HepG2 (cell line): ENCODE measurements at regions not wholly inside any gene's neighbourhood (a gene's known extent, or its start where the extent isn't known, plus 50 kb on each side); places are given as distances from the start of the nearest gene placed in this dataset.

Experiments used
- CBX2 ChIP-seq, 2 experiments: fragments of 200-600 bp in 1 of 2; sonication (generic); formaldehyde crosslinking in 1 of 2; IDR thresholded peaks; 2 replicates each; pipeline versions ENCODE4 v1.7.0 to v1.8.1; 2018 to 2022; ENCODE audit warnings: low read depth in 2 of 2, low read length in 1 of 2, mild to moderate bottlenecking in 1 of 2, missing genetic modification reagents in 1 of 2
- CHD2 ChIP-seq: IDR thresholded peaks from 2 replicates; pipeline ENCODE4 v1.6.1; 2011; ENCODE audit warnings: low read depth, low read length, improper control_type of control experiment
- HNF1A ChIP-seq, 2 experiments: sonication (generic) in 1 of 2; formaldehyde crosslinking in 1 of 2; IDR thresholded peaks; 2 replicates each; pipeline versions ENCODE4 v1.4.0 to v1.6.1; 2016 to 2020; ENCODE audit warnings: borderline replicate concordance in 1 of 2, low read depth in 1 of 2, mild to moderate bottlenecking in 1 of 2, missing genetic modification reagents in 1 of 2
- MTF1 ChIP-seq: sonication (generic); formaldehyde crosslinking; IDR thresholded peaks from 2 replicates; pipeline ENCODE4 v1.5.0; 2020; ENCODE audit warnings: missing genetic modification reagents
- PHF8 ChIP-seq: sonication (generic); formaldehyde crosslinking; IDR thresholded peaks from 2 replicates; pipeline ENCODE4 v1.5.0; 2020; ENCODE audit warnings: missing genetic modification reagents
- SAP130 ChIP-seq: IDR thresholded peaks from 2 replicates; pipeline ENCODE4 v1.6.1; 2016; ENCODE audit warnings: low read depth
- THAP9 ChIP-seq: sonication (generic); formaldehyde crosslinking; IDR thresholded peaks from 2 replicates; pipeline ENCODE4; 2020; ENCODE audit warnings: missing genetic modification reagents, mild to moderate bottlenecking, borderline replicate concordance
- ZNF552 ChIP-seq: sonication (generic); formaldehyde crosslinking; IDR thresholded peaks from 2 replicates; pipeline ENCODE4 v1.9.0; 2022; ENCODE audit warnings: missing genetic modification reagents, mild to moderate bottlenecking, borderline replicate concordance
- ZNF652 ChIP-seq: IDR thresholded peaks from 2 replicates; pipeline ENCODE4 v1.6.1; 2016; ENCODE audit warnings: low read depth, borderline replicate concordance
- ZNF703 ChIP-seq: sonication (generic); formaldehyde crosslinking; IDR thresholded peaks from 2 replicates; pipeline ENCODE4 v1.5.1; 2020; ENCODE audit warnings: missing genetic modification reagents, mild to moderate bottlenecking, moderate library complexity, borderline replicate concordance
- ZNF790 ChIP-seq: sonication (generic); formaldehyde crosslinking; IDR thresholded peaks from 2 replicates; pipeline ENCODE4 v1.8.0; 2022; ENCODE audit warnings: missing genetic modification reagents, mild to moderate bottlenecking, borderline replicate concordance
- ZZZ3 ChIP-seq: sonication (generic); formaldehyde crosslinking; IDR thresholded peaks from 2 replicates; pipeline ENCODE4 v1.4.0; 2020; ENCODE audit warnings: missing genetic modification reagents, mild to moderate bottlenecking, borderline replicate concordance
- TF ChIP-seq, protein P1 (sequence below): IDR thresholded peaks from 2 replicates; pipeline ENCODE4 v1.6.1; 2016; ENCODE audit warnings: low read depth, missing genetic modification reagents, missing compliant biosample characterization

- no peak for TF ChIP-seq ZNF703 (CRISPR knock-in tag)
- TF ChIP-seq, protein P1, sequence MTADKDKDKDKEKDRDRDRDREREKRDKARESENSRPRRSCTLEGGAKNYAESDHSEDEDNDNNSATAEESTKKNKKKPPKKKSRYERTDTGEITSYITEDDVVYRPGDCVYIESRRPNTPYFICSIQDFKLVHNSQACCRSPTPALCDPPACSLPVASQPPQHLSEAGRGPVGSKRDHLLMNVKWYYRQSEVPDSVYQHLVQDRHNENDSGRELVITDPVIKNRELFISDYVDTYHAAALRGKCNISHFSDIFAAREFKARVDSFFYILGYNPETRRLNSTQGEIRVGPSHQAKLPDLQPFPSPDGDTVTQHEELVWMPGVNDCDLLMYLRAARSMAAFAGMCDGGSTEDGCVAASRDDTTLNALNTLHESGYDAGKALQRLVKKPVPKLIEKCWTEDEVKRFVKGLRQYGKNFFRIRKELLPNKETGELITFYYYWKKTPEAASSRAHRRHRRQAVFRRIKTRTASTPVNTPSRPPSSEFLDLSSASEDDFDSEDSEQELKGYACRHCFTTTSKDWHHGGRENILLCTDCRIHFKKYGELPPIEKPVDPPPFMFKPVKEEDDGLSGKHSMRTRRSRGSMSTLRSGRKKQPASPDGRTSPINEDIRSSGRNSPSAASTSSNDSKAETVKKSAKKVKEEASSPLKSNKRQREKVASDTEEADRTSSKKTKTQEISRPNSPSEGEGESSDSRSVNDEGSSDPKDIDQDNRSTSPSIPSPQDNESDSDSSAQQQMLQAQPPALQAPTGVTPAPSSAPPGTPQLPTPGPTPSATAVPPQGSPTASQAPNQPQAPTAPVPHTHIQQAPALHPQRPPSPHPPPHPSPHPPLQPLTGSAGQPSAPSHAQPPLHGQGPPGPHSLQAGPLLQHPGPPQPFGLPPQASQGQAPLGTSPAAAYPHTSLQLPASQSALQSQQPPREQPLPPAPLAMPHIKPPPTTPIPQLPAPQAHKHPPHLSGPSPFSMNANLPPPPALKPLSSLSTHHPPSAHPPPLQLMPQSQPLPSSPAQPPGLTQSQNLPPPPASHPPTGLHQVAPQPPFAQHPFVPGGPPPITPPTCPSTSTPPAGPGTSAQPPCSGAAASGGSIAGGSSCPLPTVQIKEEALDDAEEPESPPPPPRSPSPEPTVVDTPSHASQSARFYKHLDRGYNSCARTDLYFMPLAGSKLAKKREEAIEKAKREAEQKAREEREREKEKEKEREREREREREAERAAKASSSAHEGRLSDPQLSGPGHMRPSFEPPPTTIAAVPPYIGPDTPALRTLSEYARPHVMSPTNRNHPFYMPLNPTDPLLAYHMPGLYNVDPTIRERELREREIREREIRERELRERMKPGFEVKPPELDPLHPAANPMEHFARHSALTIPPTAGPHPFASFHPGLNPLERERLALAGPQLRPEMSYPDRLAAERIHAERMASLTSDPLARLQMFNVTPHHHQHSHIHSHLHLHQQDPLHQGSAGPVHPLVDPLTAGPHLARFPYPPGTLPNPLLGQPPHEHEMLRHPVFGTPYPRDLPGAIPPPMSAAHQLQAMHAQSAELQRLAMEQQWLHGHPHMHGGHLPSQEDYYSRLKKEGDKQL (CRISPR knock-in tag) = no peak
- TF ChIP-seq SAP130 (CRISPR knock-in tag) = no peak
- no peak for TF ChIP-seq HNF1A (IDR thresholded peaks at IDR 0.05; ENCODE audit: low read depth)
- TF ChIP-seq HNF1A (CRISPR knock-in tag; IDR thresholded peaks at IDR 0.05; ENCODE audit: borderline replicate concordance) = no peak
- TF ChIP-seq ZZZ3 (CRISPR knock-in tag) = no peak
- TF ChIP-seq ZNF790 = no peak
- TF ChIP-seq CBX2 (IDR thresholded peaks at IDR 0.05; ENCODE audit: low read depth, low read length) = no peak
- TF ChIP-seq CBX2 (CRISPR knock-in tag; IDR thresholded peaks at IDR 0.05; ENCODE audit: low read depth) = no peak
- no peak for TF ChIP-seq ZNF652
- TF ChIP-seq THAP9 = no peak
- no peak for TF ChIP-seq PHF8
- no peak for TF ChIP-seq ZNF552
- TF ChIP-seq MTF1 (CRISPR knock-in tag) = no peak
- TF ChIP-seq CHD2 = no peak
These were observed 174.5 kb downstream of the SMIM20 start (continued) for GRCh38 chr4:26088433-26088928.
